DMS 273 treated with DMSO at 0.1 percent for 48 hours (cell line): ENCODE measurements at regions not wholly inside any gene's neighbourhood (a gene's known extent, or its start where the extent isn't known, plus 50 kb on each side); places are given as distances from the start of the nearest gene placed in this dataset.
A peak's percentile ranks its signal among the peaks of the same experiment; 100 is the strongest.

Experiments
- DNase-seq: peaks from one replicate; lab custom pipeline; 2025; lab: John Stamatoyannopoulos, UW

GRCh38 chr2:5339473-5339872 lies 352.7 kb upstream of the SOX11 start:
- no peak for DNase-seq

- DNase-seq: no peak
These were observed 348.3 kb upstream of the SOX11 start for GRCh38 chr2:5343785-5344335.

GRCh38 chr2:5352286-5352685 lies 339.9 kb upstream of the SOX11 start:
- no peak for DNase-seq

GRCh38 chr2:5353565-5353964 lies 338.6 kb upstream of the SOX11 start:
- DNase-seq: no peak

GRCh38 chr2:5359397-5359796 lies 332.8 kb upstream of the SOX11 start:
- peak; percentile 40 for DNase-seq

GRCh38 chr2:5360081-5360480 lies 332.1 kb upstream of the SOX11 start:
- peak; percentile 24 for DNase-seq

GRCh38 chr2:5364361-5364760 lies 327.8 kb upstream of the SOX11 start:
- no peak for DNase-seq

- no peak for DNase-seq
These were observed 326.2 kb upstream of the SOX11 start for GRCh38 chr2:5365871-5366461.

GRCh38 chr2:5367321-5367720 lies 324.9 kb upstream of the SOX11 start:
- DNase-seq: no peak

- no peak for DNase-seq
These were observed 323.9 kb upstream of the SOX11 start for GRCh38 chr2:5368263-5368662.

- DNase-seq: no peak
These were observed 322.7 kb upstream of the SOX11 start for GRCh38 chr2:5369510-5369909.

- DNase-seq: no peak
These were observed 322.0 kb upstream of the SOX11 start for GRCh38 chr2:5370158-5370557.

- DNase-seq: no peak
These were observed 320.0 kb upstream of the SOX11 start for GRCh38 chr2:5372141-5372540.

- no peak for DNase-seq
These were observed 319.0 kb upstream of the SOX11 start for GRCh38 chr2:5373200-5373599.

GRCh38 chr2:5374762-5375161 lies 317.4 kb upstream of the SOX11 start:
- no peak for DNase-seq

- DNase-seq: no peak
These were observed 314.9 kb upstream of the SOX11 start for GRCh38 chr2:5377323-5377722.

GRCh38 chr2:5379811-5380210 lies 312.4 kb upstream of the SOX11 start:
- DNase-seq: no peak

- DNase-seq: no peak
These were observed 306.6 kb upstream of the SOX11 start for GRCh38 chr2:5385596-5385995.

- DNase-seq: no peak
These were observed 304.8 kb upstream of the SOX11 start for GRCh38 chr2:5387406-5387805.

GRCh38 chr2:5389740-5390139 lies 302.4 kb upstream of the SOX11 start:
- DNase-seq: no peak

- DNase-seq: peak; percentile 9
These were observed 300.8 kb upstream of the SOX11 start for GRCh38 chr2:5391362-5391761.

GRCh38 chr2:5392658-5393057 lies 299.5 kb upstream of the SOX11 start:
- DNase-seq: no peak

GRCh38 chr2:5393474-5393873 lies 298.7 kb upstream of the SOX11 start:
- DNase-seq: no peak

GRCh38 chr2:5394223-5394622 lies 298.0 kb upstream of the SOX11 start:
- DNase-seq: no peak
